Sigmoid colon (tissue), 4 donors: ENCODE measurements at regions not wholly inside any gene's neighbourhood (a gene's known extent, or its start where the extent isn't known, plus 50 kb on each side); places are given as distances from the start of the nearest gene placed in this dataset.

Source experiments
- CTCF ChIP-seq, 4 experiments: fragments of 450-650 bp in 3 of 4; fragments of 200-600 bp in 1 of 4; IDR thresholded peaks; one replicate each; pipeline ENCODE4 v1.5.1; 2016 to 2019; ENCODE audit warnings: antibody characterized with exemption in 4 of 4, mild to moderate bottlenecking in 3 of 4, moderate library complexity in 2 of 4
- EP300 ChIP-seq, 4 donors: sonication (generic); formaldehyde crosslinking; IDR thresholded peaks; one replicate each; pipeline ENCODE4 v1.6.1; 2017; ENCODE audit warnings: antibody characterized with exemption in 4 of 4
- POLR2A ChIP-seq, 2 donors: fragments of 450-650 bp; IDR thresholded peaks; one replicate each; pipeline ENCODE4 v1.6.1; 2016; ENCODE audit warnings: antibody characterized with exemption in 2 of 2, mild to moderate bottlenecking in 2 of 2, moderate library complexity in 2 of 2
- POLR2AphosphoS5 ChIP-seq, 4 donors: sonication (generic); formaldehyde crosslinking; IDR thresholded peaks; one replicate each; pipeline ENCODE4 v1.6.1; 2017; ENCODE audit warnings: antibody characterized with exemption in 4 of 4

- TF ChIP-seq CTCF (IDR thresholded peaks at IDR 0.05) (no peak), POLR2A (IDR thresholded peaks at IDR 0.05) (no peak), EP300 (IDR thresholded peaks at IDR 0.05) (no peak), POLR2AphosphoS5 (IDR thresholded peaks at IDR 0.05) (no peak)
These were observed 82.6 kb upstream of the CYP1B1 start for GRCh38 chr2:38158378-38159118.
